ENCODE measurements at regions not wholly inside any gene's neighbourhood (a gene's known extent, or its start where the extent isn't known, plus 50 kb on each side); places are given as distances from the start of the nearest gene placed in this dataset.

- H3K4me3 Mint-ChIP-seq, result no peak overlapping the region
- no peak for DNase-seq
- no peak for ATAC-seq
- no peaks in the 10 kb centered on the region for H3K9me3 Mint-ChIP-seq (ENCODE audit: low read depth)
- H3K27me3 Mint-ChIP-seq, result peaks cover 6% of the 10 kb centered on the region
- intact Hi-C loops (cut with DNase I, micrococcal nuclease), result no loop called here
- H3K36me3 Mint-ChIP-seq (ENCODE audit: low read depth), result no peaks in the 10 kb centered on the region
- ChIA-PET CTCF (interaction anchor here (0.6 kb wide), 1 partner anchor 432 kb away, joined by 3 read pairs; no protein-coding TSS in a partner anchor), POLR2A (no interaction called here)
- no peaks in the 10 kb centered on the region for H3K4me1 Mint-ChIP-seq
- H3K27ac Mint-ChIP-seq, result no peak overlapping the region
Observed at GRCh38 chr13:100746953-100747683, 72.5 kb upstream of the TMTC4 start.

- H3K4me1 Mint-ChIP-seq, result no peaks in the 10 kb centered on the region
- peaks cover 14% of the 10 kb centered on the region for H3K27me3 Mint-ChIP-seq
- H3K9me3 Mint-ChIP-seq (ENCODE audit: low read depth), result peaks cover 6% of the 10 kb centered on the region
- intact Hi-C loops (cut with DNase I, micrococcal nuclease), result no loop called here
- DNase-seq (no peak), ATAC-seq (no peak)
- H3K4me3 Mint-ChIP-seq, result no peak overlapping the region
- no peaks in the 10 kb centered on the region for H3K36me3 Mint-ChIP-seq (ENCODE audit: low read depth)
- CTCF ChIA-PET, result no interaction called here
- H3K27ac Mint-ChIP-seq, result no peak overlapping the region
- POLR2A ChIA-PET, result no interaction called here
Observed at GRCh38 chr13:100738176-100738855, 63.7 kb upstream of the TMTC4 start.

GRCh38 chr13:100735494-100735893 lies 60.9 kb upstream of the TMTC4 start:
- Mint-ChIP-seq H3K27ac (no peak overlapping the region), H3K27me3 (peaks cover 27% of the 10 kb centered on the region), H3K4me3 (no peak overlapping the region), H3K4me1 (no peaks in the 10 kb centered on the region), H3K36me3 (ENCODE audit: low read depth) (no peaks in the 10 kb centered on the region), H3K9me3 (ENCODE audit: low read depth) (peaks cover 6% of the 10 kb centered on the region)
- no peak for ATAC-seq
- no peak for DNase-seq
- intact Hi-C loops (cut with DNase I, micrococcal nuclease), result no loop called here
- CTCF ChIA-PET, result no interaction called here
- POLR2A ChIA-PET, result no interaction called here

- DNase-seq (no peak), ATAC-seq (no peak)
- H3K36me3 Mint-ChIP-seq (ENCODE audit: low read depth), result no peaks in the 10 kb centered on the region
- ChIA-PET CTCF (interaction anchor here (0.6 to 0.8 kb wide), 3 partner anchors 12 to 979 kb away, joined by 3 to 4 read pairs (median 3); no protein-coding TSS in a partner anchor), POLR2A (no interaction called here)
- H3K4me3 Mint-ChIP-seq, result no peak overlapping the region
- H3K27me3 Mint-ChIP-seq, result peaks cover 26% of the 10 kb centered on the region
- H3K4me1 Mint-ChIP-seq, result no peaks in the 10 kb centered on the region
- intact Hi-C loops (cut with DNase I, micrococcal nuclease), result no loop called here
- H3K9me3 Mint-ChIP-seq (ENCODE audit: low read depth), result peaks cover 4% of the 10 kb centered on the region
- H3K27ac Mint-ChIP-seq, result no peak overlapping the region
Observed at GRCh38 chr13:100734194-100734720, 59.7 kb upstream of the TMTC4 start.

- Mint-ChIP-seq H3K4me1 (no peaks in the 10 kb centered on the region), H3K9me3 (ENCODE audit: low read depth) (peaks cover 2% of the 10 kb centered on the region), H3K27me3 (peaks cover 29% of the 10 kb centered on the region), H3K27ac (no peak overlapping the region), H3K36me3 (ENCODE audit: low read depth) (no peaks in the 10 kb centered on the region), H3K4me3 (no peak overlapping the region)
- CTCF ChIA-PET, result no interaction called here
- DNase-seq (no peak), ATAC-seq (no peak)
- intact Hi-C loops (cut with DNase I, micrococcal nuclease), result no loop called here
- POLR2A ChIA-PET, result no interaction called here
Observed at GRCh38 chr13:100733261-100733660, 58.7 kb upstream of the TMTC4 start.

GRCh38 chr13:100728201-100728600 lies 53.6 kb upstream of the TMTC4 start:
- H3K27me3 Mint-ChIP-seq, result peaks cover 21% of the 10 kb centered on the region
- intact Hi-C loops (cut with DNase I, micrococcal nuclease), result no loop called here

GRCh38 chr13:100725472-100725871 lies 50.9 kb upstream of the TMTC4 start:
- Mint-ChIP-seq H3K27me3 (peaks cover 9% of the 10 kb centered on the region), H3K36me3 (ENCODE audit: low read depth) (no peaks in the 10 kb centered on the region), H3K27ac (no peak overlapping the region), H3K4me3 (no peak overlapping the region), H3K9me3 (ENCODE audit: low read depth) (peaks cover 6% of the 10 kb centered on the region), H3K4me1 (no peaks in the 10 kb centered on the region)
- POLR2A ChIA-PET, result no interaction called here
- DNase-seq, result no peak
- ATAC-seq, result no peak
- intact Hi-C loops (cut with DNase I, micrococcal nuclease), result no loop called here
- CTCF ChIA-PET, result interaction anchor here (0.9 kb wide), 1 partner anchor 9 kb away, joined by 4 read pairs; no protein-coding TSS in a partner anchor

More at GRCh38 chr13:100728201-100728600, 53.6 kb upstream of the TMTC4 start:
- ChIA-PET CTCF (interaction anchor here (0.6 kb wide), 1 partner anchor 83 kb away, joined by 3 read pairs; no protein-coding TSS in a partner anchor), POLR2A (no interaction called here)
- no peaks in the 10 kb centered on the region for H3K36me3 Mint-ChIP-seq (ENCODE audit: low read depth)
- no peaks in the 10 kb centered on the region for H3K4me1 Mint-ChIP-seq
- no peak for ATAC-seq
- no peak overlapping the region for H3K4me3 Mint-ChIP-seq
- DNase-seq, result no peak
- H3K27ac Mint-ChIP-seq, result no peak overlapping the region
- peaks cover 6% of the 10 kb centered on the region for H3K9me3 Mint-ChIP-seq (ENCODE audit: low read depth)

GRCh38 chr13:100724568-100724967 lies 50.0 kb upstream of the TMTC4 start:
- Mint-ChIP-seq H3K27me3 (peaks cover 7% of the 10 kb centered on the region), H3K9me3 (ENCODE audit: low read depth) (peaks cover 8% of the 10 kb centered on the region), H3K27ac (no peak overlapping the region), H3K4me3 (no peak overlapping the region), H3K4me1 (no peaks in the 10 kb centered on the region), H3K36me3 (ENCODE audit: low read depth) (no peaks in the 10 kb centered on the region)
- intact Hi-C loops (cut with DNase I, micrococcal nuclease), result no loop called here
- ChIA-PET CTCF (interaction anchor here (0.8 to 0.9 kb wide), 2 partner anchors 8 to 376 kb away, joined by 3 to 4 read pairs; no protein-coding TSS in a partner anchor), POLR2A (no interaction called here)
- ATAC-seq (no peak), DNase-seq (no peak)
